H9 (cell line): ENCODE measurements at regions not wholly inside any gene's neighbourhood (a gene's known extent, or its start where the extent isn't known, plus 50 kb on each side); places are given as distances from the start of the nearest gene placed in this dataset.
"Not testable (repeated sequence)": the region's sequence is repeated elsewhere in the genome, so short reads cannot be mapped to it uniquely, and the experiment has no call there.

Source experiments
- DNase-seq: peaks from one replicate; pipeline ENCODE4 v3.0.0-alpha.2; 2017
- H2AFZ ChIP-seq: one replicate; pipeline ENCODE4 v1.6.1; 2013; ENCODE audit warnings: mild to moderate bottlenecking, low read length, control low read depth, moderate library complexity
- H2AK5ac ChIP-seq: 2 replicates; pipeline ENCODE4 v1.6.1; 2013; ENCODE audit warnings: low read length, control low read depth, mixed read lengths; ENCODE audit not compliant: insufficient read length
- H2BK120ac ChIP-seq: one replicate; pipeline ENCODE4 v1.6.1; 2013; ENCODE audit warnings: low read depth, mild to moderate bottlenecking, low read length, control low read depth, inconsistent platforms; ENCODE audit not compliant: poor library complexity, severe bottlenecking
- H2BK12ac ChIP-seq: 2 replicates; pipeline ENCODE4 v1.6.1; 2013; ENCODE audit warnings: low read length, control low read depth, mixed read lengths, low read depth; ENCODE audit not compliant: insufficient read length
- H2BK15ac ChIP-seq: 2 replicates; pipeline ENCODE4 v1.6.1; 2013; ENCODE audit warnings: low read depth, low read length, control low read depth
- H2BK20ac ChIP-seq: one replicate; pipeline ENCODE4 v1.6.1; 2013; ENCODE audit warnings: low read depth, mild to moderate bottlenecking, low read length, control low read depth, inconsistent platforms; ENCODE audit not compliant: poor library complexity, severe bottlenecking
- H2BK5ac ChIP-seq: 2 replicates; pipeline ENCODE4 v1.6.1; 2013; ENCODE audit warnings: low read length, control low read depth, mixed read lengths; ENCODE audit not compliant: insufficient read length
- H3K14ac ChIP-seq: 2 replicates; pipeline ENCODE4 v1.6.1; 2013; ENCODE audit warnings: low read length, control low read depth; ENCODE audit not compliant: insufficient read depth
- H3K18ac ChIP-seq: 2 replicates; pipeline ENCODE4 v1.6.1; 2013; ENCODE audit warnings: low read depth, mild to moderate bottlenecking, mixed read lengths, low read length, control low read depth; ENCODE audit not compliant: insufficient read length
- H3K23ac ChIP-seq: 2 replicates; pipeline ENCODE4 v1.6.1; 2013; ENCODE audit warnings: low read length, control low read depth, mixed read lengths, low read depth; ENCODE audit not compliant: insufficient read length
- H3K23me2 ChIP-seq: 2 replicates; pipeline ENCODE4 v1.6.1; 2013; ENCODE audit warnings: low read depth, mild to moderate bottlenecking, mixed read lengths, low read length, control low read depth; ENCODE audit not compliant: insufficient read length, poor library complexity, severe bottlenecking
- H3K27ac ChIP-seq: 2 replicates; pipeline ENCODE4 v1.5.1; 2013; ENCODE audit warnings: low read length, control low read depth, mixed read lengths, low read depth; ENCODE audit not compliant: insufficient read length
- H3K27me3 ChIP-seq: 2 replicates; pipeline ENCODE4 v1.6.1; 2013; ENCODE audit warnings: low read length, control low read depth, inconsistent platforms; ENCODE audit not compliant: insufficient read depth
- H3K4ac ChIP-seq: 2 replicates; pipeline ENCODE4 v1.6.1; 2013; ENCODE audit warnings: low read depth, mild to moderate bottlenecking, control low read depth, inconsistent platforms, low read length, moderate library complexity
- H3K4me1 ChIP-seq: 2 replicates; pipeline ENCODE4 v1.6.1; 2013; ENCODE audit warnings: low read length, control low read depth, inconsistent platforms; ENCODE audit not compliant: insufficient read depth
- H3K4me2 ChIP-seq: 2 replicates; pipeline ENCODE4 v1.6.1; 2013; ENCODE audit warnings: low read length, control low read depth, mixed read lengths; ENCODE audit not compliant: insufficient read length, insufficient read depth
- H3K56ac ChIP-seq: 2 replicates; pipeline ENCODE4 v1.6.1; 2013; ENCODE audit warnings: low read depth, mild to moderate bottlenecking, mixed read lengths, low read length, control low read depth; ENCODE audit not compliant: insufficient read length
- H3K79me1 ChIP-seq: 2 replicates; pipeline ENCODE4 v1.6.1; 2013; ENCODE audit warnings: low read depth, mild to moderate bottlenecking, moderate library complexity, low read length, control low read depth, inconsistent platforms; ENCODE audit not compliant: insufficient read depth, poor library complexity, severe bottlenecking
- H3K79me2 ChIP-seq: 2 replicates; pipeline ENCODE4 v1.6.1; 2013; ENCODE audit warnings: low read length, control low read depth, inconsistent platforms; ENCODE audit not compliant: insufficient read depth
- H3K9ac ChIP-seq: 2 replicates; pipeline ENCODE4 v1.6.1; 2013; ENCODE audit warnings: low read length, control low read depth, mixed read lengths; ENCODE audit not compliant: insufficient read length; ENCODE audit errors: extremely low read depth
- H3K9me3 ChIP-seq: one replicate; pipeline ENCODE4 v1.6.1; 2013; ENCODE audit warnings: low read depth, low read length, inconsistent platforms; ENCODE audit not compliant: control insufficient read depth
- H3T11ph ChIP-seq: one replicate; pipeline ENCODE4 v1.6.1; 2013; ENCODE audit warnings: mild to moderate bottlenecking, low read length, control low read depth, inconsistent platforms
- H4K20me1 ChIP-seq: one replicate; pipeline ENCODE4 v1.6.1; 2013; ENCODE audit not compliant: control insufficient read depth, insufficient read length, insufficient read depth
- H4K5ac ChIP-seq: 2 replicates; pipeline ENCODE4 v1.6.1; 2013; ENCODE audit warnings: low read depth, mild to moderate bottlenecking, mixed read lengths, low read length, control low read depth; ENCODE audit not compliant: insufficient read length
- H4K8ac ChIP-seq: replicated peaks from 2 replicates; pipeline ENCODE4 v1.6.1; 2013; ENCODE audit warnings: low read length, control low read depth, mixed read lengths, low read depth; ENCODE audit not compliant: insufficient read length
- H4K91ac ChIP-seq: 2 replicates; pipeline ENCODE4 v1.6.1; 2013; ENCODE audit warnings: low read depth, mild to moderate bottlenecking, moderate library complexity, mixed read lengths, low read length, control low read depth; ENCODE audit not compliant: insufficient read length
- H3K27ac Mint-ChIP-seq, 3 experiments: 2 replicates in 2 of 3; 3 replicates in 1 of 3; pipeline ENCODE4 v1.8.0; 2020 to 2021; ENCODE audit warnings: mixed read lengths in 3 of 3, mild to moderate bottlenecking in 1 of 3, moderate library complexity in 1 of 3
- H3K27me3 Mint-ChIP-seq: 2 replicates; pipeline ENCODE4 v1.8.0; 2021; ENCODE audit warnings: low read depth, mild to moderate bottlenecking, moderate library complexity, mixed read lengths
- H3K36me3 Mint-ChIP-seq, 3 experiments: 2 replicates in 2 of 3; 3 replicates in 1 of 3; pipeline ENCODE4 v1.8.0; 2020 to 2021; ENCODE audit warnings: low read depth in 3 of 3, mixed read lengths in 3 of 3; ENCODE audit not compliant: insufficient read depth in 1 of 3
- H3K4me1 Mint-ChIP-seq, 2 experiments: 2 replicates each; pipeline ENCODE4 v1.8.0; 2020; ENCODE audit warnings: mixed read lengths in 2 of 2
- H3K4me3 Mint-ChIP-seq, 2 experiments: 2 replicates in 1 of 2; 3 replicates in 1 of 2; pipeline ENCODE4 v1.8.0; 2020 to 2021; ENCODE audit warnings: mild to moderate bottlenecking in 2 of 2, mixed read lengths in 2 of 2, moderate library complexity in 1 of 2
- H3K9me3 Mint-ChIP-seq, 2 experiments: 2 replicates in 1 of 2; 3 replicates in 1 of 2; pipeline ENCODE4 v1.8.0; 2020; ENCODE audit warnings: mild to moderate bottlenecking in 2 of 2, mixed read lengths in 2 of 2, moderate library complexity in 1 of 2
- WGBS: extraction: QIAGEN DNeasy Blood & Tissue Kit; methylation state at CpG from one replicate; pipeline ENCODE4 v1.1.7; 2013; ENCODE audit warnings: missing lambda C conversion rate, low lambda C conversion rate, mixed read lengths; ENCODE audit not compliant: insufficient read length; ENCODE audit errors: extremely low coverage; 5-methylcytosine and 5-hydroxymethylcytosine counted together
- TF ChIP-seq, protein P1 (sequence below): fragments of 200-600 bp; sonication (generic); conservative IDR thresholded peaks from 3 replicates; pipeline ENCODE4 v1.8.0; 2021; ENCODE audit warnings: antibody characterized with exemption, mild to moderate bottlenecking

DNA sequence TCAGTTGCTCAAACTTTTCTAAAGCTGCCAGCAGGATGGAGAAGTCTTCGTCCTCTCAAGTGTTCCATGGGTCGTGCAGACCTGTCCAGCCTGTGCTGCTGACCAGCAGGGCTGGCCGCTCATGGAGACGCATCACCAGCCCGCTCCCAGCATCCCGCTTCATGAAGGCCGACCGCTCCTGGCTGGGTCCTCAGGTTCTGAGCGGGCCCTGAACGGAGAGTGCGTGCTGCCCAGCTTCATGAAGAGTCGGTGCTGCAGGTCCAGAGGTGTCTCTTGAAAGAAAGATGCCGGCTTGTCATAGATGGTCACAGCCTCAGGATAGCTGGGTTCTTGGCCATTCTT is 75.8 kb upstream of the KCNAB1 start:
- Histone ChIP-seq H2BK12ac (no peak overlapping the region), H3K14ac (no peak overlapping the region), H2AFZ (no peak overlapping the region), H4K20me1 (no peaks in the 10 kb centered on the region), H3K27me3 (no peaks in the 10 kb centered on the region), H4K8ac (no peak overlapping the region), H3K79me1 (no peaks in the 10 kb centered on the region), H3K4me1 (no peaks in the 10 kb centered on the region), H3K4ac (no peak overlapping the region), H2BK5ac (no peak overlapping the region), H4K5ac (no peak overlapping the region), H2AK5ac (no peak overlapping the region), H2BK15ac (no peak overlapping the region), H3K23me2 (no peaks in the 10 kb centered on the region), H3K9me3 (no peaks in the 10 kb centered on the region), H3K56ac (no peak overlapping the region), H3K27ac (no peak overlapping the region), H3K18ac (no peak overlapping the region), H3K79me2 (no peaks in the 10 kb centered on the region), H2BK20ac (no peak overlapping the region), H3K4me2 (no peak overlapping the region), H3K23ac (no peak overlapping the region), H2BK120ac (no peak overlapping the region), H3K9ac (no peak overlapping the region), H3T11ph (no peak overlapping the region), H4K91ac (no peak overlapping the region)
- Mint-ChIP-seq H3K27ac (no peak overlapping the region; a peak in 1 of 7 replicates), H3K4me3 (no peak overlapping the region), H3K4me1 (peaks cover 18 to 23% of the 10 kb centered on the region in 2 experiments), H3K36me3 (no peaks in the 10 kb centered on the region), H3K27me3 (no peaks in the 10 kb centered on the region; the same call in 1 of the 2 replicates), H3K9me3 (no peaks in the 10 kb centered on the region)
- no CpG with 5 or more reads among the region's 13 CpGs for WGBS
- DNase-seq = no peak
- TF ChIP-seq, protein P1, sequence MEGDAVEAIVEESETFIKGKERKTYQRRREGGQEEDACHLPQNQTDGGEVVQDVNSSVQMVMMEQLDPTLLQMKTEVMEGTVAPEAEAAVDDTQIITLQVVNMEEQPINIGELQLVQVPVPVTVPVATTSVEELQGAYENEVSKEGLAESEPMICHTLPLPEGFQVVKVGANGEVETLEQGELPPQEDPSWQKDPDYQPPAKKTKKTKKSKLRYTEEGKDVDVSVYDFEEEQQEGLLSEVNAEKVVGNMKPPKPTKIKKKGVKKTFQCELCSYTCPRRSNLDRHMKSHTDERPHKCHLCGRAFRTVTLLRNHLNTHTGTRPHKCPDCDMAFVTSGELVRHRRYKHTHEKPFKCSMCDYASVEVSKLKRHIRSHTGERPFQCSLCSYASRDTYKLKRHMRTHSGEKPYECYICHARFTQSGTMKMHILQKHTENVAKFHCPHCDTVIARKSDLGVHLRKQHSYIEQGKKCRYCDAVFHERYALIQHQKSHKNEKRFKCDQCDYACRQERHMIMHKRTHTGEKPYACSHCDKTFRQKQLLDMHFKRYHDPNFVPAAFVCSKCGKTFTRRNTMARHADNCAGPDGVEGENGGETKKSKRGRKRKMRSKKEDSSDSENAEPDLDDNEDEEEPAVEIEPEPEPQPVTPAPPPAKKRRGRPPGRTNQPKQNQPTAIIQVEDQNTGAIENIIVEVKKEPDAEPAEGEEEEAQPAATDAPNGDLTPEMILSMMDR = no peak

DNA sequence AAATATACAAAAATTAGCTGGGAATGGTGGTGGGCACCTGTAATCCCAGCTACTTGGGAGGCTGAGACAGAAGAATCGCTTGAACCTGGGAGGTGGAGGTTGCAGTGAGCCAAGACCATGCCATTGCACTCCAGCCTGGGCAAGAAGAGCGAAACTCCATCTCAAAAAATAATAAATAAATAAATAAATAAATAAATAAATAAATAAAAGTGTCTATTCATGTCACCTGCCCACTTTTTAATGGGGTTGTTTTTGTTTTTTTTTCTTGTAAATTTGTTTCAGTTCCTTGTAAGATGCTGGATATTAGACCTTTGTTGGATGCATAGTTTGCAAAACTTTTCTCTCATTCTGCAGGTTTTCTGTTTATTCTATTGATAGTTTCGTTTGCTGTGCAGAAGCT is 71.9 kb upstream of the KCNAB1 start:
- H3K27me3 Mint-ChIP-seq, H3K9ac ChIP-seq: not testable (repeated sequence)

More for the DNA sequence above, 71.9 kb upstream of the KCNAB1 start:
- not testable (repeated sequence) for H3K4me3 Mint-ChIP-seq, H3K79me2 ChIP-seq, DNase-seq, H2BK12ac ChIP-seq, H3K4me2 ChIP-seq, H4K20me1 ChIP-seq, H4K8ac ChIP-seq, H3K79me1 ChIP-seq, H3K56ac ChIP-seq, H3K27me3 ChIP-seq, H4K91ac ChIP-seq, H2BK5ac ChIP-seq, H2BK20ac ChIP-seq, H3K4ac ChIP-seq, H3K27ac ChIP-seq, H3K18ac ChIP-seq, H3K14ac ChIP-seq, H3T11ph ChIP-seq, H3K9me3 ChIP-seq, H4K5ac ChIP-seq, H3K27ac Mint-ChIP-seq, H2AFZ ChIP-seq, H2AK5ac ChIP-seq, H3K23ac ChIP-seq, H3K4me1 ChIP-seq, H2BK15ac ChIP-seq, H3K23me2 ChIP-seq, H2BK120ac ChIP-seq
- Mint-ChIP-seq H3K36me3 (peaks cover 8 to 16% (median 15%) of the 10 kb centered on the region in 3 experiments; a peak in 5 of 7 replicates), H3K9me3 (peaks cover 16 to 21% of the 10 kb centered on the region in 2 experiments), H3K4me1 (peaks cover 18 to 23% of the 10 kb centered on the region in 2 experiments)
- no CpG with 5 or more reads among the region's 3 CpGs for WGBS
